ENCODE measurements at regions not wholly inside any gene's neighbourhood (a gene's known extent, or its start where the extent isn't known, plus 50 kb on each side); places are given as distances from the start of the nearest gene placed in this dataset.

GRCh38 chr7:50159154-50159553, 66.1 kb upstream of the ZPBP start:
- no peak for TF ChIP-seq MAX (IDR thresholded peaks at IDR 0.05; ENCODE audit: low read depth)
- TF ChIP-seq CTCF (IDR thresholded peaks at IDR 0.05), result no peak
- TF ChIP-seq PBX3 (IDR thresholded peaks at IDR 0.05), result no peak
- TF ChIP-seq GABPA (IDR thresholded peaks at IDR 0.05; ENCODE audit: low read depth), result no peak
- no peak for TF ChIP-seq RXRA (IDR thresholded peaks at IDR 0.05; ENCODE audit: borderline replicate concordance, low read depth)
- TF ChIP-seq EZH2phosphoT487 (IDR thresholded peaks at IDR 0.05; ENCODE audit: borderline replicate concordance, low read depth), result no peak
- no peak for TF ChIP-seq REST (IDR thresholded peaks at IDR 0.05; ENCODE audit: low read depth, low read length)
- TF ChIP-seq YY1 (IDR thresholded peaks at IDR 0.05; ENCODE audit: low read depth), result no peak
- TF ChIP-seq NFIC (IDR thresholded peaks at IDR 0.05; ENCODE audit: borderline replicate concordance), result no peak
- no peak for TF ChIP-seq ELF1 (IDR thresholded peaks at IDR 0.05)
